SK-N-SH (cell line): ENCODE measurements at regions not wholly inside any gene's neighbourhood (a gene's known extent, or its start where the extent isn't known, plus 50 kb on each side); places are given as distances from the start of the nearest gene placed in this dataset.

Source experiments
- CTCF ChIA-PET: fragments of 300-600, 350-600 bp; formaldehyde crosslinking; extraction: SDS; loops from one replicate; lab custom pipeline; 2021; lab: Yijun Ruan, JAX
- POLR2A ChIA-PET: fragments of 350-600 bp; sonication (Branson Sonifier 250); formaldehyde crosslinking; extraction: SDS; loops from one replicate; lab custom pipeline; 2020; ENCODE audit warnings: antibody characterized with exemption, inconsistent platforms; lab: Yijun Ruan, JAX
- DNase-seq: peaks from one replicate; pipeline ENCODE4 v3.0.0; 2012
- H2AFZ ChIP-seq: fragments of 200-600 bp; sonication (generic); 2 replicates; pipeline ENCODE4 v1.8.1; 2016; ENCODE audit warnings: antibody characterized with exemption, mild to moderate bottlenecking, low read depth
- H3F3A ChIP-seq: fragments of 200-600 bp; sonication (generic); replicated peaks from 2 replicates; pipeline ENCODE3; 2016; ENCODE audit warnings: antibody characterized with exemption, mild to moderate bottlenecking; ENCODE audit not compliant: insufficient read depth
- H3K27ac ChIP-seq, 2 experiments: fragments of 200-500 bp in 1 of 2; fragments of 200-600 bp in 1 of 2; sonication (Bioruptor generic) in 1 of 2; sonication (generic), shearing (Covaris generic) in 1 of 2; 2 replicates each; pipeline versions ENCODE4 v1.5.1 to v1.6.1; 2014 to 2016; ENCODE audit warnings: low read depth in 2 of 2, inconsistent platforms in 1 of 2, low read length in 1 of 2, mild to moderate bottlenecking in 1 of 2, mixed read lengths in 1 of 2
- H3K27me3 ChIP-seq: fragments of 200-600 bp; sonication (generic), shearing (Covaris generic); 2 replicates; pipeline ENCODE4 v1.6.1; 2016; ENCODE audit warnings: mixed run types; ENCODE audit not compliant: insufficient read depth
- H3K36me3 ChIP-seq, 2 experiments: fragments of 200-500 bp in 1 of 2; fragments of 200-600 bp in 1 of 2; sonication (Bioruptor generic) in 1 of 2; sonication (generic) in 1 of 2; replicated peaks in 1 of 2; 2 replicates each; pipeline versions ENCODE3 to v1.5.1; 2014 to 2016; ENCODE audit warnings: low read length in 1 of 2, mild to moderate bottlenecking in 1 of 2; ENCODE audit not compliant: insufficient read depth in 2 of 2, control insufficient read depth in 1 of 2
- H3K4me1 ChIP-seq, 2 experiments: fragments of 200-500 bp in 1 of 2; fragments of 200-600 bp in 1 of 2; sonication (Bioruptor generic) in 1 of 2; sonication (generic), shearing (Covaris generic) in 1 of 2; 2 replicates each; pipeline versions ENCODE4 v1.5.1 to v1.6.1; 2014 to 2016; ENCODE audit warnings: low read depth in 1 of 2, low read length in 1 of 2, mixed run types in 1 of 2; ENCODE audit not compliant: insufficient read depth in 2 of 2, control insufficient read depth in 1 of 2
- H3K4me2 ChIP-seq: fragments of 200-600 bp; sonication (generic), shearing (Covaris generic); 2 replicates; pipeline ENCODE4 v1.6.1; 2017; ENCODE audit warnings: mixed run types
- H3K4me3 ChIP-seq, 2 experiments: fragments of 200-500 bp in 1 of 2; fragments of 200-600 bp in 1 of 2; sonication (Bioruptor generic) in 1 of 2; sonication (generic), shearing (Covaris generic) in 1 of 2; 2 replicates each; pipeline versions ENCODE4 v1.5.1 to v1.8.1; 2014 to 2016; ENCODE audit warnings: low read depth in 2 of 2, inconsistent platforms in 1 of 2, low read length in 1 of 2, mild to moderate bottlenecking in 1 of 2, mixed read lengths in 1 of 2, moderate library complexity in 1 of 2
- H3K79me2 ChIP-seq: fragments of 200-600 bp; sonication (generic); 2 replicates; pipeline ENCODE4 v1.8.1; 2017; ENCODE audit warnings: mild to moderate bottlenecking; ENCODE audit not compliant: insufficient read depth
- H3K9ac ChIP-seq: fragments of 200-600 bp; sonication (generic); 2 replicates; pipeline ENCODE4 v1.6.1; 2017; ENCODE audit warnings: mixed run types
- H3K9me2 ChIP-seq: fragments of 200-600 bp; sonication (generic); 2 replicates; pipeline ENCODE4 v1.6.1; 2017; ENCODE audit warnings: mixed run types
- H3K9me3 ChIP-seq: fragments of 200-600 bp; sonication (generic); 2 replicates; pipeline ENCODE4 v1.6.1; 2017; ENCODE audit warnings: mixed run types, mild to moderate bottlenecking, moderate library complexity
- H4K20me1 ChIP-seq: fragments of 200-600 bp; sonication (generic); 2 replicates; pipeline ENCODE4 v1.6.1; 2017; ENCODE audit warnings: mild to moderate bottlenecking, mixed run types; ENCODE audit not compliant: insufficient read depth
- CHD2 ChIP-seq: fragments of 150-350 bp; IDR thresholded peaks from 2 replicates; pipeline ENCODE4 v1.6.1; 2018; ENCODE audit warnings: low read length; ENCODE audit not compliant: partially characterized antibody
- EP300 ChIP-seq, 2 experiments: IDR thresholded peaks; 2 replicates each; pipeline versions ENCODE4 v1.4.0 to v1.6.1; 2012; ENCODE audit warnings: borderline replicate concordance in 1 of 2, low read depth in 1 of 2, low read length in 1 of 2
- NFIC ChIP-seq: IDR thresholded peaks from 2 replicates; pipeline ENCODE4 v1.4.0; 2012; ENCODE audit warnings: borderline replicate concordance
- NRF1 ChIP-seq: IDR thresholded peaks from 2 replicates; pipeline ENCODE4 v1.6.1; 2012; ENCODE audit warnings: low read depth, mild to moderate bottlenecking, low read length
- POLR2AphosphoS5 ChIP-seq: IDR thresholded peaks from 2 replicates; pipeline ENCODE4 v1.6.1; 2012; ENCODE audit warnings: low read depth, low read length
- RAD21 ChIP-seq: IDR thresholded peaks from 2 replicates; pipeline ENCODE4 v1.6.1; 2012; ENCODE audit warnings: mild to moderate bottlenecking, low read length
- RCOR1 ChIP-seq: fragments of 150-350 bp; IDR thresholded peaks from 2 replicates; pipeline ENCODE4 v1.6.1; 2017; ENCODE audit warnings: antibody characterized with exemption, low read length
- RFX5 ChIP-seq: IDR thresholded peaks from 2 replicates; pipeline ENCODE4 v1.6.1; 2012; ENCODE audit warnings: mild to moderate bottlenecking, improper control_type of control experiment, low read length
- SMC3 ChIP-seq: IDR thresholded peaks from 2 replicates; pipeline ENCODE4 v1.6.1; 2012; ENCODE audit warnings: low read depth, low read length, improper control_type of control experiment
- TAF1 ChIP-seq: IDR thresholded peaks from 2 replicates; pipeline ENCODE4 v1.6.1; 2012; ENCODE audit warnings: low read depth, mild to moderate bottlenecking, low read length, moderate library complexity, borderline replicate concordance
- WGBS: methylation state at CpG from one replicate; pipeline ENCODE4 v1.1.6; 2017; ENCODE audit warnings: low lambda C conversion rate; 5-methylcytosine and 5-hydroxymethylcytosine counted together
- TF ChIP-seq, protein P1 (sequence below): IDR thresholded peaks from 2 replicates; pipeline ENCODE4 v1.4.0; 2012; ENCODE audit warnings: low read depth, borderline replicate concordance
- TF ChIP-seq, protein P2 (sequence below): IDR thresholded peaks from 2 replicates; pipeline ENCODE4 v1.4.0; 2012; ENCODE audit warnings: low read depth
- TF ChIP-seq, protein P3 (sequence below): fragments of 150-350 bp; IDR thresholded peaks from 2 replicates; pipeline ENCODE4 v1.6.1; 2016; ENCODE audit warnings: mild to moderate bottlenecking, low read depth, low read length
- TF ChIP-seq, protein P4 (sequence below): fragments of 150-350 bp; IDR thresholded peaks from 2 replicates; pipeline ENCODE4 v1.6.1; 2017; ENCODE audit warnings: antibody characterized with exemption, low read length, low read depth, borderline replicate concordance
- TF ChIP-seq, protein P5 (sequence below): IDR thresholded peaks from 2 replicates; pipeline ENCODE4; 2012
- TF ChIP-seq, protein P6 (sequence below): IDR thresholded peaks from 2 replicates; pipeline ENCODE4 v1.6.1; 2012; ENCODE audit warnings: mild to moderate bottlenecking, low read depth, low read length, moderate library complexity

DNA sequence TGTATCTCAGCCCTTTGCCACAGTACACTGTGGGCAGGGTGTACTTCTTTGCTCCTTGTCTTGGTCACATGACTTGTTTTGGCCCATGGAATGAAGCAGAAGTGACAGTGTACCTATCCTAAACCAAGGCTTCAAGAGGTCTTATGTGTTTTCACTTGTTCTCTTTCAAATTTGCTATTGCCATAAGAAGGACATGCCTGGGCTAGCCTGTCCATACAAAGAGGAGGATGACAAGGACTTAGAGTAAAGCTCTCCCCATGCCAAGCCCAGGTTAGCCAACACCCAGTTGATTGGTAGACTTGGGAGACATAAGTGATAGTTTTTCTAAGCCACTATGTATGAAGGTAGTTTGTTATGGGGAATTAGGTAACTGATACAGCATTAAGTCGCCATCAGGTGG is 141.1 kb upstream of the MID1 start:
- Histone ChIP-seq H3F3A (no peaks in the 10 kb centered on the region), H3K4me2 (no peak overlapping the region), H3K9me2 (no peaks in the 10 kb centered on the region), H3K9me3 (no peaks in the 10 kb centered on the region), H3K27me3 (no peaks in the 10 kb centered on the region), H3K27ac (no peak overlapping the region), H3K36me3 (no peaks in the 10 kb centered on the region), H3K9ac (no peak overlapping the region), H2AFZ (no peak overlapping the region), H3K79me2 (no peaks in the 10 kb centered on the region), H3K4me1 (peaks cover 4 to 6% of the 10 kb centered on the region in 2 experiments; a peak in 2 of 4 replicates), H4K20me1 (no peaks in the 10 kb centered on the region), H3K4me3 (no peak overlapping the region)
- CTCF ChIA-PET, result interaction anchor here (1.9 kb wide), 1 partner anchor 8 kb away, joined by 14 read pairs; no protein-coding TSS in a partner anchor
- POLR2A ChIA-PET, result no interaction called here
- WGBS, result 50% methylated on average over 1 of the region's 1 CpG
- no peak for DNase-seq
- TF ChIP-seq, protein P1, sequence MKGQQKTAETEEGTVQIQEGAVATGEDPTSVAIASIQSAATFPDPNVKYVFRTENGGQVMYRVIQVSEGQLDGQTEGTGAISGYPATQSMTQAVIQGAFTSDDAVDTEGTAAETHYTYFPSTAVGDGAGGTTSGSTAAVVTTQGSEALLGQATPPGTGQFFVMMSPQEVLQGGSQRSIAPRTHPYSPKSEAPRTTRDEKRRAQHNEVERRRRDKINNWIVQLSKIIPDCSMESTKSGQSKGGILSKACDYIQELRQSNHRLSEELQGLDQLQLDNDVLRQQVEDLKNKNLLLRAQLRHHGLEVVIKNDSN, result no peak
- TF ChIP-seq CHD2, result no peak
- TF ChIP-seq RFX5, result no peak
- TF ChIP-seq, protein P2, sequence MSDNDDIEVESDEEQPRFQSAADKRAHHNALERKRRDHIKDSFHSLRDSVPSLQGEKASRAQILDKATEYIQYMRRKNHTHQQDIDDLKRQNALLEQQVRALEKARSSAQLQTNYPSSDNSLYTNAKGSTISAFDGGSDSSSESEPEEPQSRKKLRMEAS, result no peak
- TF ChIP-seq RAD21, result no peak
- no peak for TF ChIP-seq RCOR1
- TF ChIP-seq, protein P3, sequence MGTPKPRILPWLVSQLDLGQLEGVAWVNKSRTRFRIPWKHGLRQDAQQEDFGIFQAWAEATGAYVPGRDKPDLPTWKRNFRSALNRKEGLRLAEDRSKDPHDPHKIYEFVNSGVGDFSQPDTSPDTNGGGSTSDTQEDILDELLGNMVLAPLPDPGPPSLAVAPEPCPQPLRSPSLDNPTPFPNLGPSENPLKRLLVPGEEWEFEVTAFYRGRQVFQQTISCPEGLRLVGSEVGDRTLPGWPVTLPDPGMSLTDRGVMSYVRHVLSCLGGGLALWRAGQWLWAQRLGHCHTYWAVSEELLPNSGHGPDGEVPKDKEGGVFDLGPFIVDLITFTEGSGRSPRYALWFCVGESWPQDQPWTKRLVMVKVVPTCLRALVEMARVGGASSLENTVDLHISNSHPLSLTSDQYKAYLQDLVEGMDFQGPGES, result no peak
- TF ChIP-seq, protein P4, sequence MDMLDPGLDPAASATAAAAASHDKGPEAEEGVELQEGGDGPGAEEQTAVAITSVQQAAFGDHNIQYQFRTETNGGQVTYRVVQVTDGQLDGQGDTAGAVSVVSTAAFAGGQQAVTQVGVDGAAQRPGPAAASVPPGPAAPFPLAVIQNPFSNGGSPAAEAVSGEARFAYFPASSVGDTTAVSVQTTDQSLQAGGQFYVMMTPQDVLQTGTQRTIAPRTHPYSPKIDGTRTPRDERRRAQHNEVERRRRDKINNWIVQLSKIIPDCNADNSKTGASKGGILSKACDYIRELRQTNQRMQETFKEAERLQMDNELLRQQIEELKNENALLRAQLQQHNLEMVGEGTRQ, result no peak
- no peak for TF ChIP-seq SMC3
- TF ChIP-seq TAF1, result no peak
- no peak for TF ChIP-seq POLR2AphosphoS5
- TF ChIP-seq, protein P5, sequence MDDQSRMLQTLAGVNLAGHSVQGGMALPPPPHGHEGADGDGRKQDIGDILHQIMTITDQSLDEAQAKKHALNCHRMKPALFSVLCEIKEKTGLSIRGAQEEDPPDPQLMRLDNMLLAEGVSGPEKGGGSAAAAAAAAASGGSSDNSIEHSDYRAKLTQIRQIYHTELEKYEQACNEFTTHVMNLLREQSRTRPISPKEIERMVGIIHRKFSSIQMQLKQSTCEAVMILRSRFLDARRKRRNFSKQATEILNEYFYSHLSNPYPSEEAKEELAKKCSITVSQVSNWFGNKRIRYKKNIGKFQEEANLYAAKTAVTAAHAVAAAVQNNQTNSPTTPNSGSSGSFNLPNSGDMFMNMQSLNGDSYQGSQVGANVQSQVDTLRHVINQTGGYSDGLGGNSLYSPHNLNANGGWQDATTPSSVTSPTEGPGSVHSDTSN, result no peak
- no peak for TF ChIP-seq NRF1
- no peak for TF ChIP-seq EP300 (IDR thresholded peaks at IDR 0.05; ENCODE audit: borderline replicate concordance in 1 of 2, low read depth in 1 of 2, low read length in 1 of 2)
- no peak for TF ChIP-seq NFIC
- TF ChIP-seq, protein P6, sequence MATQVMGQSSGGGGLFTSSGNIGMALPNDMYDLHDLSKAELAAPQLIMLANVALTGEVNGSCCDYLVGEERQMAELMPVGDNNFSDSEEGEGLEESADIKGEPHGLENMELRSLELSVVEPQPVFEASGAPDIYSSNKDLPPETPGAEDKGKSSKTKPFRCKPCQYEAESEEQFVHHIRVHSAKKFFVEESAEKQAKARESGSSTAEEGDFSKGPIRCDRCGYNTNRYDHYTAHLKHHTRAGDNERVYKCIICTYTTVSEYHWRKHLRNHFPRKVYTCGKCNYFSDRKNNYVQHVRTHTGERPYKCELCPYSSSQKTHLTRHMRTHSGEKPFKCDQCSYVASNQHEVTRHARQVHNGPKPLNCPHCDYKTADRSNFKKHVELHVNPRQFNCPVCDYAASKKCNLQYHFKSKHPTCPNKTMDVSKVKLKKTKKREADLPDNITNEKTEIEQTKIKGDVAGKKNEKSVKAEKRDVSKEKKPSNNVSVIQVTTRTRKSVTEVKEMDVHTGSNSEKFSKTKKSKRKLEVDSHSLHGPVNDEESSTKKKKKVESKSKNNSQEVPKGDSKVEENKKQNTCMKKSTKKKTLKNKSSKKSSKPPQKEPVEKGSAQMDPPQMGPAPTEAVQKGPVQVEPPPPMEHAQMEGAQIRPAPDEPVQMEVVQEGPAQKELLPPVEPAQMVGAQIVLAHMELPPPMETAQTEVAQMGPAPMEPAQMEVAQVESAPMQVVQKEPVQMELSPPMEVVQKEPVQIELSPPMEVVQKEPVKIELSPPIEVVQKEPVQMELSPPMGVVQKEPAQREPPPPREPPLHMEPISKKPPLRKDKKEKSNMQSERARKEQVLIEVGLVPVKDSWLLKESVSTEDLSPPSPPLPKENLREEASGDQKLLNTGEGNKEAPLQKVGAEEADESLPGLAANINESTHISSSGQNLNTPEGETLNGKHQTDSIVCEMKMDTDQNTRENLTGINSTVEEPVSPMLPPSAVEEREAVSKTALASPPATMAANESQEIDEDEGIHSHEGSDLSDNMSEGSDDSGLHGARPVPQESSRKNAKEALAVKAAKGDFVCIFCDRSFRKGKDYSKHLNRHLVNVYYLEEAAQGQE, result no peak
